ENCODE measurements at regions not wholly inside any gene's neighbourhood (a gene's known extent, or its start where the extent isn't known, plus 50 kb on each side); places are given as distances from the start of the nearest gene placed in this dataset.
A peak's percentile ranks its signal among the peaks of the same experiment; 100 is the strongest.

DNA sequence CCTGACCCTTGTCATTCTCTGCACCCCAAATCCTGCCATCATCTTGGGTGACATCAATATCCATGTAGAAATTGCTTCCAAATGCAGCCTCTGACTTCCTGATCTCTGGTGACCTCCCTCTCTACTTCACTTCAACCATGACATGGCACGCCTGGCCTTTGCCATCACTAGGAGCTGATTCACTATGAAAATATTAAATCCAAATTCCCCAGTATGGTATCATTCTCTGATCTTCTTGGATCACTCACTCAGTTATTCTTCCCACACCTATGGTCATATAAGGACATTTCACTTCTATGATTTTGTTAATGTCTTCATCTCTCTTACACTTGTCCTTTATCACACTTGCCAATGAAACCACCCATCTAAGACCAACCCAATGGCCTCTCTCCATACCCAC, 73.7 kb upstream of the ODAD2 start:
- H3K36me3 ChIP-seq (ENCODE audit: control insufficient read depth, insufficient read depth, low read length) = no peaks in the 10 kb centered on the region
- no peak overlapping the region for H3K27ac ChIP-seq (ENCODE audit: insufficient read depth, low read length)
- no peaks in the 10 kb centered on the region for H3K9me3 ChIP-seq (ENCODE audit: control insufficient read depth, insufficient read depth, low read depth, low read length)
- no peak overlapping the region for H3K4me2 ChIP-seq (ENCODE audit: extremely low read depth, insufficient read depth, low read length)
- H3K4me1 ChIP-seq (ENCODE audit: control insufficient read depth, extremely low read depth, insufficient read depth, low read length) = no peaks in the 10 kb centered on the region
- H4K20me1 ChIP-seq (ENCODE audit: control insufficient read depth, extremely low read depth, insufficient read depth, low read length) = no peaks in the 10 kb centered on the region
- H3K9ac ChIP-seq (ENCODE audit: insufficient read depth, low read length) = no peak overlapping the region
- TF ChIP-seq, protein P1, sequence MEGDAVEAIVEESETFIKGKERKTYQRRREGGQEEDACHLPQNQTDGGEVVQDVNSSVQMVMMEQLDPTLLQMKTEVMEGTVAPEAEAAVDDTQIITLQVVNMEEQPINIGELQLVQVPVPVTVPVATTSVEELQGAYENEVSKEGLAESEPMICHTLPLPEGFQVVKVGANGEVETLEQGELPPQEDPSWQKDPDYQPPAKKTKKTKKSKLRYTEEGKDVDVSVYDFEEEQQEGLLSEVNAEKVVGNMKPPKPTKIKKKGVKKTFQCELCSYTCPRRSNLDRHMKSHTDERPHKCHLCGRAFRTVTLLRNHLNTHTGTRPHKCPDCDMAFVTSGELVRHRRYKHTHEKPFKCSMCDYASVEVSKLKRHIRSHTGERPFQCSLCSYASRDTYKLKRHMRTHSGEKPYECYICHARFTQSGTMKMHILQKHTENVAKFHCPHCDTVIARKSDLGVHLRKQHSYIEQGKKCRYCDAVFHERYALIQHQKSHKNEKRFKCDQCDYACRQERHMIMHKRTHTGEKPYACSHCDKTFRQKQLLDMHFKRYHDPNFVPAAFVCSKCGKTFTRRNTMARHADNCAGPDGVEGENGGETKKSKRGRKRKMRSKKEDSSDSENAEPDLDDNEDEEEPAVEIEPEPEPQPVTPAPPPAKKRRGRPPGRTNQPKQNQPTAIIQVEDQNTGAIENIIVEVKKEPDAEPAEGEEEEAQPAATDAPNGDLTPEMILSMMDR (conservative IDR thresholded peaks at IDR 0.05 in 1 of 2, IDR thresholded peaks at IDR 0.05 in 1 of 2; ENCODE audit: low read depth in 1 of 2, low read length in 2 of 2) = no peak
- no peak for TF ChIP-seq EZH2 (IDR thresholded peaks at IDR 0.05; ENCODE audit: low read length, missing control alignments)
- DNase-seq (ENCODE audit: low read depth in 2 of 2) = peak in 1 of 2 donors; percentile 30
- no peaks in the 10 kb centered on the region for H3K27me3 ChIP-seq (ENCODE audit: control insufficient read depth, insufficient read depth, low read length)
- H3K79me2 ChIP-seq (ENCODE audit: control insufficient read depth, insufficient read depth, low read length) = no peaks in the 10 kb centered on the region
- no peak overlapping the region for H2AFZ ChIP-seq (ENCODE audit: low read length)
- H3K4me3 ChIP-seq (replicated peaks in 1 of 4; ENCODE audit: control extremely low read depth in 1 of 4, insufficient read depth in 1 of 4, low read depth in 3 of 4, low read length in 4 of 4) = no peak overlapping the region

DNA sequence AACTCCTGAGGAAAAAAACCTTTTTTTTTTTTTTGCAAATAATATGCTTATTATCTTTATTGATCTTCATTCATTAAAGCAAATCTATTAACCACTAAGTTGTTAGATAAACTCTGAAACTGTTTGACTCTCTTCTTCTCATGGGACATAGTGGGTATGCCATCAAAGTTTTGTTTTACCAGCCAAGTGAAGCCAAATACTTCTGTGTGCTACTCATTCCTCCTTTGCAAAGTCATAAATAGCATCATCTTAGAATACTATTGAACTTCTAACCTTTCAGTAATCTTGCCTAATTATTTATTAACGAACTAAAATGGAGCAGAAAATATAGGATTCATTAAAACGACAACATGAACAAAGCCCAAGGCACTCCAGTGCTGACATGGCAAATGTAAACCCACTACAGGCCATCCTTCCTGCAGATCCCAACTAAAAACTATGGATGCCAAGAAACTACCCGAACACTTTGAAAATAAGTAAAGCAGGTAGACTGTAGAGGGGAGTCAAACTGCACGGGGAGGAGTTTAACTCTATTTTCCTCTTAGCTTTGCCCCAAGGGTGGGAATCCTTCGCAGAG, 61.2 kb upstream of the ODAD2 start:
- Histone ChIP-seq H3K4me1 (ENCODE audit: control insufficient read depth, extremely low read depth, insufficient read depth, low read length) (no peaks in the 10 kb centered on the region), H3K9me3 (ENCODE audit: control insufficient read depth, insufficient read depth, low read depth, low read length) (no peaks in the 10 kb centered on the region), H3K9ac (ENCODE audit: insufficient read depth, low read length) (no peak overlapping the region), H3K27me3 (ENCODE audit: control insufficient read depth, insufficient read depth, low read length) (no peaks in the 10 kb centered on the region), H4K20me1 (ENCODE audit: control insufficient read depth, extremely low read depth, insufficient read depth, low read length) (no peaks in the 10 kb centered on the region), H3K4me3 (replicated peaks in 1 of 4; ENCODE audit: control extremely low read depth in 1 of 4, insufficient read depth in 1 of 4, low read depth in 3 of 4, low read length in 4 of 4) (no peak overlapping the region), H2AFZ (ENCODE audit: low read length) (no peak overlapping the region), H3K27ac (ENCODE audit: insufficient read depth, low read length) (no peak overlapping the region), H3K79me2 (ENCODE audit: control insufficient read depth, insufficient read depth, low read length) (no peaks in the 10 kb centered on the region), H3K36me3 (ENCODE audit: control insufficient read depth, insufficient read depth, low read length) (no peaks in the 10 kb centered on the region), H3K4me2 (ENCODE audit: extremely low read depth, insufficient read depth, low read length) (no peak overlapping the region)
- TF ChIP-seq, protein P1 (conservative IDR thresholded peaks at IDR 0.05 in 1 of 2, IDR thresholded peaks at IDR 0.05 in 1 of 2; ENCODE audit: low read depth in 1 of 2, low read length in 2 of 2) = no peak
- TF ChIP-seq EZH2 (IDR thresholded peaks at IDR 0.05; ENCODE audit: low read length, missing control alignments) = no peak
- DNase-seq (ENCODE audit: low read depth in 2 of 2) = peak in 1 of 2 donors; percentile 47

DNA sequence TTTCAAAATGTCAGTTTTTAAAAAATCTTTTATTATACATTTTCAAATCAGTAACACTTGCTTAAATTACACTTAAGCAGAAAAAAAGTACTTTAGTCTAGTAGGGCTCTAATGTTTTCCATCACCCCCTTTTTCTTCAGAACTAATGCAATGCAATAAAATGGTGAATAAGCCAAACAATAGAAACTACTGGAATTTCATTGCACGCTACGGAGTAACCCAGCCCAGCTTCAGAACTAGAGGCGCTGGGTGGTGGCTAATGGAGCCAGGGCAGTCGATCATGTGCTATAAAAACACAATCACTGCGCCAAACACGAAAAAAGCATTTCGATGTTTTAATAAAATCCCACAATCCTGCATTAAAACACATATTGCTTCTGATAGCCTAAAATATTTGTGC, 59.9 kb upstream of the ODAD2 start:
- Histone ChIP-seq H2AFZ (ENCODE audit: low read length) (no peak overlapping the region), H3K27me3 (ENCODE audit: control insufficient read depth, insufficient read depth, low read length) (no peaks in the 10 kb centered on the region), H3K4me1 (ENCODE audit: control insufficient read depth, extremely low read depth, insufficient read depth, low read length) (peaks cover 1% of the 10 kb centered on the region), H3K27ac (ENCODE audit: insufficient read depth, low read length) (no peak overlapping the region), H3K9me3 (ENCODE audit: control insufficient read depth, insufficient read depth, low read depth, low read length) (no peaks in the 10 kb centered on the region), H3K9ac (ENCODE audit: insufficient read depth, low read length) (no peak overlapping the region), H3K36me3 (ENCODE audit: control insufficient read depth, insufficient read depth, low read length) (no peaks in the 10 kb centered on the region), H3K4me2 (ENCODE audit: extremely low read depth, insufficient read depth, low read length) (no peak overlapping the region), H3K79me2 (ENCODE audit: control insufficient read depth, insufficient read depth, low read length) (no peaks in the 10 kb centered on the region), H3K4me3 (replicated peaks in 1 of 4; ENCODE audit: control extremely low read depth in 1 of 4, insufficient read depth in 1 of 4, low read depth in 3 of 4, low read length in 4 of 4) (no peak overlapping the region), H4K20me1 (ENCODE audit: control insufficient read depth, extremely low read depth, insufficient read depth, low read length) (no peaks in the 10 kb centered on the region)
- TF ChIP-seq EZH2 (IDR thresholded peaks at IDR 0.05; ENCODE audit: low read length, missing control alignments) = no peak
- TF ChIP-seq, protein P1 (conservative IDR thresholded peaks at IDR 0.05 in 1 of 2, IDR thresholded peaks at IDR 0.05 in 1 of 2; ENCODE audit: low read depth in 1 of 2, low read length in 2 of 2) = no peak
- DNase-seq (ENCODE audit: low read depth in 2 of 2) = no peak
